ENCODE measurements at regions not wholly inside any gene's neighbourhood (a gene's known extent, or its start where the extent isn't known, plus 50 kb on each side); places are given as distances from the start of the nearest gene placed in this dataset.

DNA sequence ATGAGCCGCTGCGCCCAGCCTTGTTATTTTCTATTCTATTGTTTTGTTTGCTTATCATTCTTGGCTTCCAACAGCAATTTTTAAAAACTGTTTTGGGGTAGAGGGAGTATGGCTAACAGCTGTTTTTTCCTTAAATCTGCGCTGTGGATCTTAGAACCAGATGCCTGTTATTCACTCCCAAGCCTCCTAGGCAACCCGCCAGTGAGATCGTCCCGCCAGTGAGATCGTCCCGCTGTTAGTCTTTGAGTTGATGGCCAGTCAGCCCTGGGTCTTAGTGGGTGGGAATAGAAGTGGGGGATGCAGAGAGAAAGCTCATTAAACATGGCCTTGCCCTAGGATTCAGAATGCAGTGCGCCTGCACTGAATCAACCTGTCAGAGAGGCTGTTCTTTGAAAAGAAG is 67.3 kb upstream of the BICD1 start:
- TF ChIP-seq CTCF (conservative IDR thresholded peaks at IDR 0.05) (no peak), ZFX (IDR thresholded peaks at IDR 0.05) (no peak)
